ENCODE measurements at regions not wholly inside any gene's neighbourhood (a gene's known extent, or its start where the extent isn't known, plus 50 kb on each side); places are given as distances from the start of the nearest gene placed in this dataset.

DNA sequence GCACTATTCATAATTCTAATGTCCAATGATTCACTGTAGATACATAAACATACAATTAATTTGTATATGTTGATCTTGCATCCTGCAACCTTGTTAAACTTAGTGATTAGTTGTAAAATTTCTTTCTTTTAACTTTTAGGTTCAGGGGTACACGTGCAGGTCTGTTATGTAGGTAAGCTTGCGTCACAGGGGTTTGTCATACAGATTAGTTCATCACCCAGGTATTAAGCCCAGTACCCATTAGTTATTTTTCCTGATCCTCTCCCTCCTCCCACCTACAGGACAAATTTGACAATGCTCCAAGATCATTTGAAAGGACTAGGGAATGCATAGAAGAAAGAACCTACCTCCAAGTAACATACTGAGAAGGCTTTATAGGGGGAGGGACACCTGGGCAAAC is 290.1 kb downstream of the SRBD1 start:
- no peak for TF ChIP-seq POLR2A (IDR thresholded peaks at IDR 0.05; ENCODE audit: extremely low read depth, insufficient read length)
- no peak for TF ChIP-seq MYC (IDR thresholded peaks at IDR 0.05; ENCODE audit: low read depth, low read length)
- TF ChIP-seq, protein P1, sequence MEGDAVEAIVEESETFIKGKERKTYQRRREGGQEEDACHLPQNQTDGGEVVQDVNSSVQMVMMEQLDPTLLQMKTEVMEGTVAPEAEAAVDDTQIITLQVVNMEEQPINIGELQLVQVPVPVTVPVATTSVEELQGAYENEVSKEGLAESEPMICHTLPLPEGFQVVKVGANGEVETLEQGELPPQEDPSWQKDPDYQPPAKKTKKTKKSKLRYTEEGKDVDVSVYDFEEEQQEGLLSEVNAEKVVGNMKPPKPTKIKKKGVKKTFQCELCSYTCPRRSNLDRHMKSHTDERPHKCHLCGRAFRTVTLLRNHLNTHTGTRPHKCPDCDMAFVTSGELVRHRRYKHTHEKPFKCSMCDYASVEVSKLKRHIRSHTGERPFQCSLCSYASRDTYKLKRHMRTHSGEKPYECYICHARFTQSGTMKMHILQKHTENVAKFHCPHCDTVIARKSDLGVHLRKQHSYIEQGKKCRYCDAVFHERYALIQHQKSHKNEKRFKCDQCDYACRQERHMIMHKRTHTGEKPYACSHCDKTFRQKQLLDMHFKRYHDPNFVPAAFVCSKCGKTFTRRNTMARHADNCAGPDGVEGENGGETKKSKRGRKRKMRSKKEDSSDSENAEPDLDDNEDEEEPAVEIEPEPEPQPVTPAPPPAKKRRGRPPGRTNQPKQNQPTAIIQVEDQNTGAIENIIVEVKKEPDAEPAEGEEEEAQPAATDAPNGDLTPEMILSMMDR (IDR thresholded peaks at IDR 0.05; ENCODE audit: low read depth, low read length) = no peak
- TF ChIP-seq, protein P2, sequence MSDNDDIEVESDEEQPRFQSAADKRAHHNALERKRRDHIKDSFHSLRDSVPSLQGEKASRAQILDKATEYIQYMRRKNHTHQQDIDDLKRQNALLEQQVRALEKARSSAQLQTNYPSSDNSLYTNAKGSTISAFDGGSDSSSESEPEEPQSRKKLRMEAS (IDR thresholded peaks at IDR 0.05; ENCODE audit: low read depth, low read length) = no peak
- DNase-seq (ENCODE audit: low read depth) = no peak
- H3K4me3 ChIP-seq (ENCODE audit: low read depth, low read length) = no peak overlapping the region

DNA sequence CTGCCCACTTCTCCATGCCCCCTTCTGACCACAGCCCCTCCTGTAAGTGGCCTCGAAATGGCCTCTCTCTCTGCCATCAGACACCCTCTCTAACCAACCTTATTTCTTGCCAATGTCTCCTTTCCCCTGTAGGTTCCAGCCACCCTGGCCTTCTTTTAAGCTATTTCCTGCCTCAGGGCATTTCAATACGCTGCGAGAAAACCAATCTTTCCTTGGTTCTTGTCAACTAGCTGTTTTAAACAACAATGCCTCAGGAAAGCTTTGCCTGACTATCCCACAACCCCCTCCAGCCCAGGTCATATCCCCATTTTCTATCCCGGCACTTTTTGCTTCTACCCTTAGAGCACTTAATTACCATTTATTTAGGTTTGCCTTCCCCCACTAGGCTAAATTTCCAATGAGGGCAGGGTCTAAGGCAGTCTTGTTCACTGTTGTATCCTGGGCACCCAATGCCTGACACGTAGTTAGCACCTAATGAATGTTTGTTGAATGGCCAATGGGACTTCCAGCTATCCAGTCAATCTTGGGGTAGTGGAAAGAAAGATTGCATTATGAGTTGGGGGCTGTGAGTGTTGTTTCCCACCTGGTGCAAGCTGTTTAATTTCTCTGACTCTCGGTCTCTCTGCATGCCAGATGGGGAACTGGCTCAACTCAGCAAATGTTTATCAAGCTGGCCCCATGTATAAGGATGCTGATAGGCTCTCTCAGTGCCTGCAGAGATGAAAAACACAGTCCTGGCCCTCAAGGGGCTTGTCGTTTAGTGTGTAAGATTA is 291.2 kb downstream of the SRBD1 start:
- no peak for DNase-seq (ENCODE audit: low read depth)
- TF ChIP-seq, protein P1 (IDR thresholded peaks at IDR 0.05; ENCODE audit: low read depth, low read length) = no peak
- TF ChIP-seq POLR2A (IDR thresholded peaks at IDR 0.05; ENCODE audit: extremely low read depth, insufficient read length) (no peak), MYC (IDR thresholded peaks at IDR 0.05; ENCODE audit: low read depth, low read length) (no peak)
- TF ChIP-seq, protein P2 (IDR thresholded peaks at IDR 0.05; ENCODE audit: low read depth, low read length) = no peak
- no peak overlapping the region for H3K4me3 ChIP-seq (ENCODE audit: low read depth, low read length)

DNA sequence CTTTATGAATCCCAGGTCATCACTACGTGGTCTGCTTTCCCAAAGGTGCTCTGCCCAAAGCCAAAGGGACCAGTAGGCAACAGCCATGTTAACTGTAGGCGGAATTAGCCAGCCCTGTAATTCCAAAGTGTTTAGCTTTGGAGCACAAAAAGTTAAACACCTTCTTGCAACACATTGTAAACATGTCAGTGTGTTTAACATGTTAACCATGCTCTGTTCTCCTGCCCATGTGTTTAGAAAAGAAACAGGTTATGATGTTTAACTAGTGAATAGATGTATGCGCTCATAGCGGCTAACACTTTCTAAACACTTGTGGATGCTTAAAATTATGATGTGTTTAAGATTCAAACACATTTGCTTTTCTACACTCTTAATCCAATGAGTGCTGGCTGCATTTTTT is 292.4 kb downstream of the SRBD1 start:
- no peak for DNase-seq (ENCODE audit: low read depth)
- H3K4me3 ChIP-seq (ENCODE audit: low read depth, low read length) = no peak overlapping the region
- TF ChIP-seq, protein P1 (IDR thresholded peaks at IDR 0.05; ENCODE audit: low read depth, low read length) = no peak
- TF ChIP-seq, protein P2 (IDR thresholded peaks at IDR 0.05; ENCODE audit: low read depth, low read length) = no peak
- TF ChIP-seq POLR2A (IDR thresholded peaks at IDR 0.05; ENCODE audit: extremely low read depth, insufficient read length) (no peak), MYC (IDR thresholded peaks at IDR 0.05; ENCODE audit: low read depth, low read length) (no peak)

DNA sequence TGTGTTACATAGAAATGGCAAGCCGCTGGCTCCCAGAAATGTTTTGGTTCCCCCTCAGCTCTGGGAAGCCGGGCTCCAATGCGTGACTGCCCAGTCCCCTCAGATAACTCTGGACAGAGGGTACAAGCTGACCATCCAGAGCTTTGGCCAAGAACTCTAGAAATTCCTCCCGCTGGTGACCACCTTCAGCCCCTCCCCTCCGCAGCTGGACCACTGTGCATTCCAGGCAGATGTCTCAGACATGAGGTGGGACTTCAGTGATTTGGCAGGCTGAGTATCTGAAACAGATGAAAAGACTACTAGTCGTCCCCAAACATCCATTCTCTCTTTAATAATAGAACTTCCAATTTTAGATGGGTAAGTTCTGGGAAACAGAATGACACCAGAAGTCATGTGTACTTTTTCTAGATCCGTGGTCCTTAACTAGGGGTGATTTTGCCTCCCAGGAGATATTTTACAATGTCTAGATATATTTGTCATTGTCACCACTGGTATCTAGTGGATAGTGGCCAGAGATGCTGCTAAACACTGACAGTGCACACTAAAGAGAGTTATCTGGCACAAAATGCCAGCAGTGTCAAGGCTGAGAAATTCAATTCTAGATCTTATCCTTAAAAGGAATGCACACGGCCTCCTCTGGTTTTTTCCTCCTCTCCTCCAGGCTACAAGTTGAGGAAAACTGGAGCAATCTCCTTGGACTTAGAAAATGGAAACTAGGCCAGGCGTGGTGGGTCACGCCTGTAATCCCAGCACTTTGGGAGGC is 294.3 kb downstream of the SRBD1 start:
- TF ChIP-seq, protein P2 (IDR thresholded peaks at IDR 0.05; ENCODE audit: low read depth, low read length) = no peak
- TF ChIP-seq POLR2A (IDR thresholded peaks at IDR 0.05; ENCODE audit: extremely low read depth, insufficient read length) = no peak
- no peak for TF ChIP-seq MYC (IDR thresholded peaks at IDR 0.05; ENCODE audit: low read depth, low read length)
- TF ChIP-seq, protein P1 (IDR thresholded peaks at IDR 0.05; ENCODE audit: low read depth, low read length) = no peak
- DNase-seq (ENCODE audit: low read depth) = no peak
- H3K4me3 ChIP-seq (ENCODE audit: low read depth, low read length) = no peak overlapping the region

DNA sequence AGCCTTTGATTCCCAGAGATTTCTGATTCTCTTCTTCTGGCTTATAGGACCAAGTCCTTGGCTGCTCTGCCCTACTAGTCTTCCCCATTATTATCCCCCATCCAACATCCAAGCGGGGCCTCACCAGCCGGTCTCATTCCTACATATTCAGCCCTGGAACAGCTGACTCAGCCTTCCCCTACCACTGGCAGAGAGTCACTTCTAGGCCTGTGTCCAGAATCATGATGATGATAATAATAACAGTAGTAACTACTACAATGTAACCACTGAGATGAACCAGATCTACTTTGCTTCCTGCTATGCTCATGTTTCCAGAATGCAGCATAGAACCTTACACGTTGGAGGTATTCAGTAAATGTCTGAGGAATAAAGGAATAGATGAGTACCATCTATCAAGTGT is 295.2 kb downstream of the SRBD1 start:
- H3K4me3 ChIP-seq (ENCODE audit: low read depth, low read length) = no peak overlapping the region
- no peak for DNase-seq (ENCODE audit: low read depth)
- TF ChIP-seq, protein P1 (IDR thresholded peaks at IDR 0.05; ENCODE audit: low read depth, low read length) = no peak
- TF ChIP-seq MYC (IDR thresholded peaks at IDR 0.05; ENCODE audit: low read depth, low read length) (no peak), POLR2A (IDR thresholded peaks at IDR 0.05; ENCODE audit: extremely low read depth, insufficient read length) (no peak)
- TF ChIP-seq, protein P2 (IDR thresholded peaks at IDR 0.05; ENCODE audit: low read depth, low read length) = no peak

Data from NB4 (cell line).